GM12865 (cell line): ENCODE measurements at regions not wholly inside any gene's neighbourhood (a gene's known extent, or its start where the extent isn't known, plus 50 kb on each side); places are given as distances from the start of the nearest gene placed in this dataset.

Experiments used
- DNase-seq: peaks from one replicate; pipeline ENCODE4 v3.0.0; 2010; ENCODE audit warnings: low read depth
- H3K4me3 ChIP-seq: 2 replicates; pipeline ENCODE4 v1.5.1; 2011; ENCODE audit warnings: mild to moderate bottlenecking, low read depth, low read length, control low read depth
- TF ChIP-seq, protein P1 (sequence below): IDR thresholded peaks from 2 replicates; pipeline ENCODE4 v1.5.1; 2011; ENCODE audit warnings: low read length, control low read depth, low read depth, inconsistent platforms; ENCODE audit not compliant: insufficient read depth; ENCODE audit errors: missing control alignments

DNA sequence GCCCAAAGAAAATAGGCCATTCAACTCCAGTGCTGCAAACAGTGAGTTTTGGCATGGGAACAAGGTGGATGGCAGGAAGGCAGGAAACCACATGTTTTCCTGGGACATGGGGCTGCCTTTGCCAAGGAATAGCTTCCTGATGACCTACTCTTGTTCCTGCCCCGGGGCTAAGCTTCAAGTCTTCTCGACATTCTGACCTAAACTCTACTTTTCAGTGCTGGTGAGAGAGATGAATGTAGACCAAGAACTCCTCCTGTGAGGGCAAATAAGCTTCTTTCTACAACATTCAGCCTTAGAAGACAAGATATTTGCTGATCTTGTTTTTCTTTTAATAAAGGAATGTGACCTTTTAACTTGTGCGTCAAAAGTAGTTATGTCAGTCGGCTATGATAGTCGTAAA is 199.0 kb downstream of the GPR37 start:
- TF ChIP-seq, protein P1, sequence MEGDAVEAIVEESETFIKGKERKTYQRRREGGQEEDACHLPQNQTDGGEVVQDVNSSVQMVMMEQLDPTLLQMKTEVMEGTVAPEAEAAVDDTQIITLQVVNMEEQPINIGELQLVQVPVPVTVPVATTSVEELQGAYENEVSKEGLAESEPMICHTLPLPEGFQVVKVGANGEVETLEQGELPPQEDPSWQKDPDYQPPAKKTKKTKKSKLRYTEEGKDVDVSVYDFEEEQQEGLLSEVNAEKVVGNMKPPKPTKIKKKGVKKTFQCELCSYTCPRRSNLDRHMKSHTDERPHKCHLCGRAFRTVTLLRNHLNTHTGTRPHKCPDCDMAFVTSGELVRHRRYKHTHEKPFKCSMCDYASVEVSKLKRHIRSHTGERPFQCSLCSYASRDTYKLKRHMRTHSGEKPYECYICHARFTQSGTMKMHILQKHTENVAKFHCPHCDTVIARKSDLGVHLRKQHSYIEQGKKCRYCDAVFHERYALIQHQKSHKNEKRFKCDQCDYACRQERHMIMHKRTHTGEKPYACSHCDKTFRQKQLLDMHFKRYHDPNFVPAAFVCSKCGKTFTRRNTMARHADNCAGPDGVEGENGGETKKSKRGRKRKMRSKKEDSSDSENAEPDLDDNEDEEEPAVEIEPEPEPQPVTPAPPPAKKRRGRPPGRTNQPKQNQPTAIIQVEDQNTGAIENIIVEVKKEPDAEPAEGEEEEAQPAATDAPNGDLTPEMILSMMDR: no peak
- no peak for DNase-seq
- no peak overlapping the region for H3K4me3 ChIP-seq

DNA sequence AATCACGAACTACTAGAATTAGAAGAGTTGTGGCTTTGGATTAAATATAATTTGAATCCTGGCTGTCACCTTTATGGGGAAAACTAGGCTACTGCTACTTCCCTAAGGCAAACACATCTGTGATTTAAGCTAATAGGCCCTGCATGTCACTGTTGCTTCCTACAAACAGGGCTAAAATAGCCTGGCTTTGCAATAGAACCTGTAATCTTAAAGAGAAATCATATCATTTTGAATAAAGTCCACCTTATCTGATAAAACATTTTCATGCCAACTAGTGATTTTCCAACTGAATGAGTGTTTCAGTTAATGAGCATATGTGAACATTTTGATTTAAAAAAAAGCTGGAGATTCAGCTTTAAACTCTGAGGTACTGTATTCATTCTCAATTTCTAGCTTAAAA is 208.0 kb downstream of the GPR37 start:
- TF ChIP-seq, protein P1: no peak
- DNase-seq: no peak

DNA sequence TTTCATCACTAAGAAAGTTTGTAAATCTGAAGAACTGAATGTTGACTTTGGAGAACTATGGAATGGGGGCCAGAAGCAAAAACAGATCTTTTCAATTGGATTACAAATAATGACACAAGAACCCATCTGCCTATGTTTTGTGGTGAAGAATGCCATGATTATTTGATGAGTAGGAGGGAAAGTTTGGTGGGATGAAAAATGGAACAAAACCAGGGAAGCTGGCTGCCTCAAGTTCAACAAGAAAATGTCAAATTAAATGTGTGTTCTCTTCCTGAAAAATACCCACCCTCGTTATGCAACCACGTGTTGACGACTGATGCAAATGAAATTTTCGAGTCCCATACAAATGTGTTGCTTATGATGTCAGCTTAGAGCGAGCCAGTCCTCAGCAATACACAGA is 208.5 kb downstream of the GPR37 start:
- DNase-seq: no peak
- TF ChIP-seq, protein P1: no peak

More for the DNA sequence above, 208.0 kb downstream of the GPR37 start:
- H3K4me3 ChIP-seq: no peak overlapping the region

DNA sequence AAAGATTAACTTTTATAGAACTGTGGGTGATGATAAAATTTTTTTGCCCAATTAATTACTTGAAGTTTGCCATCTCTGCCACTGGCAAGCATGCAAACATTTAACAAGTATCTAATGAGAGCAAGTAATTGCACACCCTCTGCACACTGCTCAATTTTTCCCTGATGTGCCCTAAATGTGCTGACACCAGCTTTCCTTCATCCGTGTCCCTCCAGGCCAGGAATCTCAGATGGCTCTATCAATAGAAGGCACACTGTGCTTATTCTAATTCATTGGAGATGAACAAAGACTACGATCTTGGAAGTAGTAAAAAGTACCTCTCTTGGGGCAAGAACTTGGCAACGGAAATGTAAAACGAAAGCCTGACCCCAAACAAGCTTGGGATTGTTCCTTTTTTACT is 212.1 kb downstream of the GPR37 start:
- DNase-seq: no peak
- TF ChIP-seq, protein P1: no peak

More for the DNA sequence above, 208.5 kb downstream of the GPR37 start:
- no peak overlapping the region for H3K4me3 ChIP-seq

DNA sequence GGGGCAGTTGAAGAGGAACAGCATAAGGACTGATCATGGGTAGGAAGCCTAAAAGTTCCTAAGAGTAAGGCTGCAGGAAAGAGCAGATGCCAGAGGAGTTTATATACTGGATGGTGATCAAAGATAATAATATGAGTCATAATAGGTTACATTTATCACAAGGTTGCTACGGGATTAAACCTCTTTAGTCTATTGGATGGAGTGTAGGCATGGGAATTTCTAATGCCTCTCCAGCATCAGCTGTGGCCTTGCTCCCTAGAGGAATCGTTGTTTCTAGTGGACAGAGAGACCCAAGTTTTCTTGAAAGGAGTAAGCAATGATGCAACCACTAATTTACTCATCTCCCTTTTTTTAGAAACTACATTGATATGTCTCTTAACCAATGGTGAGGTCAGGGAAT is 213.4 kb downstream of the GPR37 start:
- TF ChIP-seq, protein P1: no peak
- no peak for DNase-seq
- H3K4me3 ChIP-seq: no peak overlapping the region

More for the DNA sequence above, 212.1 kb downstream of the GPR37 start:
- H3K4me3 ChIP-seq: no peak overlapping the region

DNA sequence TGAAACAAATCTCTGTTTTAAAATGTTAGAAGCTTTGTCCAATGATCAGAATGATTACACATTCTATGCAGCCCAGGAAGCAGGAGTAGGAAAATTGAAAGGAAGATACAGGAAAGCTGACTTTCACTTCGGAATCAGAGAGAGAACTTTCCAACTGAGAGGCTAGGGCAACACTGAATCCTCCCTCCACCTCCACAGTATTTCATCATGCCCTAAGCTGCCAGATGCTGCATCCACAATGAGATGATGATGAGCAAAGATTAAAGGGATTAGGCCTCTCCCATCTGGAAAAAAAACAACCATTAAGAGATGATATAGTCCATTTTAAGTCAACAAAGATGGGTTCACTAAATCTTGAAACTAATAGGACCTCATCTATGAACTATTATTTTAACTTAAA is 215.6 kb downstream of the GPR37 start:
- no peak overlapping the region for H3K4me3 ChIP-seq
- TF ChIP-seq, protein P1: no peak
- DNase-seq: no peak

DNA sequence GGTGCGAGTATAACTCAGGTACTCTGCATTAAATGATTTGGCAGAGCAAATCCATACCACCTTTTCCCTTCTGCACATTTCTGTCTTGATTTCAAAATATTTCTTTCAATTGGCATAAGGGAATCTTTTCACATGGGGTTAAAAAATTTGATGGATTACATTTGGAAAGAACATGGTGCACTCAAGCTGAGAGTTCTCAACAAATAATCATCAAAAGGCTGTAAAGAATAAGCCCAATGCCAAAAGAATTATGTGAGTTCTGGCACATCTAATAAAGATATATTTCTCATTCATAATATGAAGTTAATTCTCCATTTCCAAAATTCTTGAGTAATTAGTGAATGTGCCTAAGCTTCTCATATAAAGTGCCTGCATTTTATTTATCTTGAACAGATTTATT is 223.1 kb downstream of the GPR37 start:
- DNase-seq: no peak
- TF ChIP-seq, protein P1: no peak
- H3K4me3 ChIP-seq: no peak overlapping the region
